Lower leg skin (tissue), 4 donors: ENCODE measurements at regions not wholly inside any gene's neighbourhood (a gene's known extent, or its start where the extent isn't known, plus 50 kb on each side); places are given as distances from the start of the nearest gene placed in this dataset.
"Not testable (repeated sequence)": the region's sequence is repeated elsewhere in the genome, so short reads cannot be mapped to it uniquely, and the experiment has no call there.

ENCODE experiments used
- DNase-seq, 2 donors: peaks; one replicate each; pipeline ENCODE4 v3.0.0-alpha.2; 2019; ENCODE audit warnings: low spot score in 2 of 2
- H3K4me3 ChIP-seq: fragments of 200-600 bp; sonication (generic); 2 replicates; pipeline ENCODE4 v1.5.1; 2017; ENCODE audit warnings: mild to moderate bottlenecking, low read depth; ENCODE audit not compliant: poor library complexity, severe bottlenecking
- POLR2A ChIP-seq, 2 donors: fragments of 450-650 bp; IDR thresholded peaks; one replicate each; pipeline ENCODE4 v1.6.1; 2016 to 2017; ENCODE audit warnings: antibody characterized with exemption in 2 of 2, mild to moderate bottlenecking in 1 of 2, moderate library complexity in 1 of 2
- WGBS, 2 donors: methylation state at CpG; one replicate each; pipeline ENCODE4 v1.1.5; 2018; 5-methylcytosine and 5-hydroxymethylcytosine counted together
- intact Hi-C: fragments of 100-400 bp; cut with DNase I; formaldehyde crosslinking; loops from one replicate; pipeline ENCODE4 v1.15.0; 2023; ENCODE audit warnings: low total_unique reads
- TF ChIP-seq, protein P1 (sequence below), 3 donors: fragments of 450-650 bp; IDR thresholded peaks; one replicate each; pipeline ENCODE4 v1.5.1; 2016; ENCODE audit warnings: antibody characterized with exemption in 3 of 3, mild to moderate bottlenecking in 3 of 3, moderate library complexity in 2 of 3

DNA sequence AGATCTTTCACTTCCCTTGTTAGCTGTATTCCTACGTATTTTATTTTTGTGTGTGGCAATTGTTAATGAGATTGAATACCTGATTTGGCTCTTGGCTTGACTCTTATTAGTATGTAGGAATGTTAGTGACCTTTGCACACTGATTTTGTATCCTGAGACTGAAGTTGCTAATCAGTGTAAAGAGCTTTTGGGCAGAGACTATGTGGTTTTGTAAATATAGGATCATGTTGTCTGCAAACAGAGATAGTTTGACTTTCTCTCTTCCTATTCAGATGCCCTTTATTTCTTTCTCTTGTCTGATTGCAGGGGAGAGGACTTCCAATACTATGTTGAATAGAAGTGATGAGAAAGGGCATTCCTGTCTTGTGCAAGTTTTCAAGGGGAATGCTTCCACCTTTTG lies 160.3 kb upstream of the PCDH20 start:
- DNase-seq = no peak
- TF ChIP-seq, protein P1, sequence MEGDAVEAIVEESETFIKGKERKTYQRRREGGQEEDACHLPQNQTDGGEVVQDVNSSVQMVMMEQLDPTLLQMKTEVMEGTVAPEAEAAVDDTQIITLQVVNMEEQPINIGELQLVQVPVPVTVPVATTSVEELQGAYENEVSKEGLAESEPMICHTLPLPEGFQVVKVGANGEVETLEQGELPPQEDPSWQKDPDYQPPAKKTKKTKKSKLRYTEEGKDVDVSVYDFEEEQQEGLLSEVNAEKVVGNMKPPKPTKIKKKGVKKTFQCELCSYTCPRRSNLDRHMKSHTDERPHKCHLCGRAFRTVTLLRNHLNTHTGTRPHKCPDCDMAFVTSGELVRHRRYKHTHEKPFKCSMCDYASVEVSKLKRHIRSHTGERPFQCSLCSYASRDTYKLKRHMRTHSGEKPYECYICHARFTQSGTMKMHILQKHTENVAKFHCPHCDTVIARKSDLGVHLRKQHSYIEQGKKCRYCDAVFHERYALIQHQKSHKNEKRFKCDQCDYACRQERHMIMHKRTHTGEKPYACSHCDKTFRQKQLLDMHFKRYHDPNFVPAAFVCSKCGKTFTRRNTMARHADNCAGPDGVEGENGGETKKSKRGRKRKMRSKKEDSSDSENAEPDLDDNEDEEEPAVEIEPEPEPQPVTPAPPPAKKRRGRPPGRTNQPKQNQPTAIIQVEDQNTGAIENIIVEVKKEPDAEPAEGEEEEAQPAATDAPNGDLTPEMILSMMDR (IDR thresholded peaks at IDR 0.05) = no peak
- no peak for TF ChIP-seq POLR2A (IDR thresholded peaks at IDR 0.05)
- H3K4me3 ChIP-seq = no peak overlapping the region
- intact Hi-C loops = no loop called here
- WGBS, 2 donors = 69 to 71% methylated on average over 1 of the region's 1 CpG

- TF ChIP-seq, protein P1 (IDR thresholded peaks at IDR 0.05) = no peak
- TF ChIP-seq POLR2A (IDR thresholded peaks at IDR 0.05) = no peak
- DNase-seq = no peak
- H3K4me3 ChIP-seq = no peak overlapping the region
- WGBS, 2 donors = 14 to 26% methylated on average over 1 of the region's 1 CpG
- intact Hi-C loops = no loop called here
Measured at GRCh38 chr13:61563645-61564044, 148.0 kb upstream of the PCDH20 start.

DNA sequence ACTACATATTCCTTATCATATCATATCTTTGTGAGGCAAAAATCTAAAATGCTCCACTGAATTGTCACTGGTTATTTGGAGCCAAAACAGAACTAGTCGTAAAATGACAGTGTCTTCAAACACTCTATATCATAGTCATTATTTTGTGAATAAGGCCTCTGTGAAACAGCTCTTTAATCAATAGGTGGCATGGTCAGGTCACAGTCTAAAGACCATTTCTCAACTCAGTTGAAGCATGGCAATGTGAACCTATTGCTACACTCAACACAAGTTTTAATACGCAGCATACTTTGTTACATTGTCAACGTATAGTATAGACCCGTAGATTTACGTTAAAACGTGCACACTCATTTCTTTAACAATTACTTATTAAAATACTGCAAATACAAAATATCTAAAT lies 131.3 kb upstream of the PCDH20 start:
- WGBS, 2 donors = 91 to 92% methylated on average over 6 of the region's 6 CpGs
- TF ChIP-seq, protein P1 (IDR thresholded peaks at IDR 0.05) = no peak
- no peak for TF ChIP-seq POLR2A (IDR thresholded peaks at IDR 0.05)

DNA sequence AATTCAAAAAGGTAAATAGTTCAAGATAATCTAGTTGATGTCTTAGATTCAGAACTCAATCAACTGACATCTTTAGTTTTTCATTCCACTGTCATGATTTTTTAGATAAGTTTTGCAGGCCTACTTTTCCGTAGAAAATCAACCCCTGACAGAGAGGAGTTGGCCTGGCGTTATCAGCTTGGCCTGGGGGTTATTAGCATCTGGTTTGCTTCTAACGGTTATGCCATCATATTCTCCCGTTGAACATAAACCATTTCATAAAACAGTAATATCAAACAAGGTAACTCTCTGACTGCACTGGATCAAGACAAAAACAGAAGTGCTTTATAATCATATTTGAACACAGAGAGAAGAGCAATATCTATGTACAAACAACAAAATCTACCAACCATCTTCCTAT lies 130.8 kb upstream of the PCDH20 start:
- TF ChIP-seq, protein P1 (IDR thresholded peaks at IDR 0.05) = no peak
- TF ChIP-seq POLR2A (IDR thresholded peaks at IDR 0.05) = no peak
- WGBS, 2 donors = 59 to 72% methylated on average over 4 of the region's 4 CpGs
- intact Hi-C loops = no loop called here
- H3K4me3 ChIP-seq = no peak overlapping the region
- DNase-seq = no peak

More for the DNA sequence above, 131.3 kb upstream of the PCDH20 start:
- DNase-seq = no peak
- intact Hi-C loops = no loop called here
- H3K4me3 ChIP-seq = no peak overlapping the region

DNA sequence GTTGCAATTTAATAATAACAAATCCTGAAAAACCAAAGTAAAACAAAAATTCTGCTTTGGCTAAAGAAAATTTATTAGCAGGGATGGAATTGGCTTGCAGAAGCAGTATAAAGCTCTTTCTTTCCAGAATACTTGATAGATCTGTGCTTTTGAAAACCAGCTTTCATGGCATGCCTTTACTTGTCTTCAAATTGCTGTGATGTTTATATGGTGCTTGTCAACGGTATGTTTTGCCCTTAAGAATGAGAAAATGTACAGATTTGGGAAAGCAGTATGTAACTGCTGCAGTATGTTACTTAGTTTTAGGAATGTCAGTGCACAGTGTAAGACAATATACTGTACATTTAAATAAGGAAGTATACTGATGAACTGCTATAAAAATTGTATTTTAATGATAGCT lies 120.8 kb upstream of the PCDH20 start:
- intact Hi-C loops = no loop called here
- TF ChIP-seq, protein P1 (IDR thresholded peaks at IDR 0.05) = no peak
- no peak for TF ChIP-seq POLR2A (IDR thresholded peaks at IDR 0.05)
- H3K4me3 ChIP-seq = no peak overlapping the region
- 34 to 37% methylated on average over 1 of the region's 1 CpG for WGBS, 2 donors
- no peak for DNase-seq

- TF ChIP-seq POLR2A (IDR thresholded peaks at IDR 0.05) = no peak
- TF ChIP-seq, protein P1 (IDR thresholded peaks at IDR 0.05) = no peak
- WGBS, 2 donors = 71% methylated on average over 10 of the region's 10 CpGs
- no peak overlapping the region for H3K4me3 ChIP-seq
- intact Hi-C loops = no loop called here
- DNase-seq = no peak
Measured at GRCh38 chr13:61531383-61532065, 115.9 kb upstream of the PCDH20 start.

GRCh38 chr13:61519214-61519613 lies 103.6 kb upstream of the PCDH20 start:
- intact Hi-C loops, DNase-seq, H3K4me3 ChIP-seq: not testable (repeated sequence)
- 68 to 83% methylated on average over 5 of the region's 5 CpGs for WGBS, 2 donors
